Activated naive CD4-positive, alpha-beta T cell treated with anti-CD3 and anti-CD28 coated beads, Interleukin-2, amount 10 ng/mL, durations not matched to agents 7 days and 5 days (primary cell): ENCODE measurements at regions not wholly inside any gene's neighbourhood (a gene's known extent, or its start where the extent isn't known, plus 50 kb on each side); places are given as distances from the start of the nearest gene placed in this dataset.

Experiments used
- CTCF ChIA-PET: fragments of 350-600 bp; sonication (Branson Sonifier 250); formaldehyde crosslinking; loops from one replicate; lab custom pipeline; 2021; ENCODE audit warnings: antibody characterized with exemption; lab: Charles Lee
- DNase-seq: peaks from one replicate; pipeline ENCODE4 v3.0.0-alpha.2; 2020
- H3K27ac Mint-ChIP-seq: one replicate; pipeline ENCODE4 v1.8.0; 2021; ENCODE audit warnings: mild to moderate bottlenecking, moderate library complexity, mixed read lengths
- H3K27me3 Mint-ChIP-seq: one replicate; pipeline ENCODE4 v1.8.0; 2021; ENCODE audit warnings: mild to moderate bottlenecking, mixed read lengths
- H3K36me3 Mint-ChIP-seq: one replicate; pipeline ENCODE4 v1.8.0; 2021; ENCODE audit warnings: mixed read lengths
- H3K4me1 Mint-ChIP-seq: one replicate; pipeline ENCODE4 v1.8.0; 2021; ENCODE audit warnings: mixed read lengths
- H3K4me3 Mint-ChIP-seq: one replicate; pipeline ENCODE4 v1.8.0; 2021; ENCODE audit warnings: mild to moderate bottlenecking, moderate library complexity, mixed read lengths
- H3K9me3 Mint-ChIP-seq: one replicate; pipeline ENCODE4 v1.8.0; 2021; ENCODE audit warnings: mixed read lengths

DNA sequence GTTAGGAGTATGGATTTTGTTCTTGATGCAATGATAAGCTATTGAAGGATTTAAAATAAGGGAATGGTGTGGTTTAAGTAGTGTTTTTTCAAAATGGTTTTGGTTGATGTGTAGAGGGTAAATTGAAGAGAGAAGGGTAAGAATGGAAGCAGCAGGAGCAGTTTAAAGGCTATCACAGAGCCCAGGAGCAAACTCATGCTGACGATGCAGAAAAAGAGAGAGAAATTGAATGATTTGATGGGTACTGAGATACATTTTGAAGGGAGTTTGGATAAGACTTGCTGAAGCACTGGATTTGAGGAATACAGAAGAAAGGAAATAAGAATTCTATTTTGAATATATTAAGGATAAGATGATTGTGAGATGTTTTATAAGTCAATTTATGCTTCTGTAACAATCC is 300.8 kb upstream of the LYPLAL1 start:
- Mint-ChIP-seq H3K4me1 (no peaks in the 10 kb centered on the region), H3K4me3 (no peak overlapping the region), H3K9me3 (no peaks in the 10 kb centered on the region), H3K27me3 (no peaks in the 10 kb centered on the region), H3K27ac (no peak overlapping the region), H3K36me3 (no peaks in the 10 kb centered on the region)
- no peak for DNase-seq
- CTCF ChIA-PET = no interaction called here

DNA sequence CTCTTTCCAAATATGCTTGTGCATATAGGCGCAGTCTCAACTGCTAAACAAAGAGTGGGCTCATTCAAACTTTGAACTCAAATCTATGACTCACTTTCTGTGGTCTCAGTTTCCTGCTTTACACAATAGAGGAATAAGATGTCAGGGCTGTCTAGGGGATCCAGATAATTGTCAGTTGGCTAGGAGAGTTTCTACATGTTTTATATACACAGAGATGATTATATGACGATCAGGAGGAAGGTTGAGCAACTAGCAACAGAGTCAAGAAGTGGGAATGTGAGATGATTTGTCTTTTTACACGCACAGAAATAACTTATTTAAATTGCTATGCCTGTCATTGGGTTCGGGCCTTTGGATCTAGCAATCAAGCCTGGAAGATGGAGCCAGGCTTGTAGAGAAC is 299.4 kb upstream of the LYPLAL1 start:
- no peaks in the 10 kb centered on the region for H3K27me3 Mint-ChIP-seq
- DNase-seq = no peak

GRCh38 chr1:218874801-218875400 is 298.8 kb upstream of the LYPLAL1 start:
- CTCF ChIA-PET = no interaction called here
- H3K27me3 Mint-ChIP-seq = no peaks in the 10 kb centered on the region
- no peaks in the 10 kb centered on the region for H3K4me1 Mint-ChIP-seq
- DNase-seq = no peak
- H3K27ac Mint-ChIP-seq = no peak overlapping the region
- no peaks in the 10 kb centered on the region for H3K9me3 Mint-ChIP-seq
- H3K36me3 Mint-ChIP-seq = no peaks in the 10 kb centered on the region
- no peak overlapping the region for H3K4me3 Mint-ChIP-seq

More for the DNA sequence above, 299.4 kb upstream of the LYPLAL1 start:
- Mint-ChIP-seq H3K36me3 (no peaks in the 10 kb centered on the region), H3K4me3 (no peak overlapping the region), H3K27ac (no peak overlapping the region), H3K9me3 (no peaks in the 10 kb centered on the region), H3K4me1 (no peaks in the 10 kb centered on the region)
- CTCF ChIA-PET = no interaction called here

DNA sequence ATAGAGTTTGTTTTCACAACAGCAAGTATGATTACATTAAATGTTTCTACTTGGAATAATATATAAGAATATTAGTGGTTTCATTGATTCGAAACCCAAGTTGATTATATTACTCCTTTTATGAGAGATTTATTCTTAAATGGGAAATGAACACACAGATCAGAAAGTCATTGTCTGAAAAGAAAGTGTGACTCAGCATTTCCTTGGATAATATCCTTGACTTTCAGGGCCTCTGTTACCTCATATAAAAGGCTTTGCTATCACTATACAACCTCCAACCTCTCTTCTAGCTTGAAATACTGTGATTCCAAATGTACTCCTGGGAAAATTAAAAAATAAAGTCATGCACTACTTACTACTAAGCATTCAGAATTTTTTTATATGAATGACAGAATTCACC is 295.3 kb upstream of the LYPLAL1 start:
- CTCF ChIA-PET = no interaction called here
- H3K27ac Mint-ChIP-seq = no peak overlapping the region

GRCh38 chr1:218880484-218881060 is 293.1 kb upstream of the LYPLAL1 start:
- Mint-ChIP-seq H3K36me3 (no peaks in the 10 kb centered on the region), H3K4me1 (no peaks in the 10 kb centered on the region), H3K27me3 (no peaks in the 10 kb centered on the region), H3K27ac (no peak overlapping the region), H3K9me3 (no peaks in the 10 kb centered on the region), H3K4me3 (no peak overlapping the region)
- CTCF ChIA-PET = no interaction called here
- DNase-seq = no peak

More for the DNA sequence above, 295.3 kb upstream of the LYPLAL1 start:
- Mint-ChIP-seq H3K36me3 (no peaks in the 10 kb centered on the region), H3K4me3 (no peak overlapping the region), H3K9me3 (no peaks in the 10 kb centered on the region), H3K27me3 (no peaks in the 10 kb centered on the region), H3K4me1 (no peaks in the 10 kb centered on the region)
- no peak for DNase-seq

GRCh38 chr1:218882454-218882853 is 291.2 kb upstream of the LYPLAL1 start:
- Mint-ChIP-seq H3K4me3 (no peak overlapping the region), H3K27ac (no peak overlapping the region), H3K27me3 (no peaks in the 10 kb centered on the region), H3K9me3 (no peaks in the 10 kb centered on the region), H3K36me3 (no peaks in the 10 kb centered on the region), H3K4me1 (no peaks in the 10 kb centered on the region)
- no peak for DNase-seq
- CTCF ChIA-PET = no interaction called here

- no peak overlapping the region for H3K27ac Mint-ChIP-seq
- H3K9me3 Mint-ChIP-seq = no peaks in the 10 kb centered on the region
- no peak for DNase-seq
Observed at GRCh38 chr1:218886101-218886871, 287.4 kb upstream of the LYPLAL1 start.

DNA sequence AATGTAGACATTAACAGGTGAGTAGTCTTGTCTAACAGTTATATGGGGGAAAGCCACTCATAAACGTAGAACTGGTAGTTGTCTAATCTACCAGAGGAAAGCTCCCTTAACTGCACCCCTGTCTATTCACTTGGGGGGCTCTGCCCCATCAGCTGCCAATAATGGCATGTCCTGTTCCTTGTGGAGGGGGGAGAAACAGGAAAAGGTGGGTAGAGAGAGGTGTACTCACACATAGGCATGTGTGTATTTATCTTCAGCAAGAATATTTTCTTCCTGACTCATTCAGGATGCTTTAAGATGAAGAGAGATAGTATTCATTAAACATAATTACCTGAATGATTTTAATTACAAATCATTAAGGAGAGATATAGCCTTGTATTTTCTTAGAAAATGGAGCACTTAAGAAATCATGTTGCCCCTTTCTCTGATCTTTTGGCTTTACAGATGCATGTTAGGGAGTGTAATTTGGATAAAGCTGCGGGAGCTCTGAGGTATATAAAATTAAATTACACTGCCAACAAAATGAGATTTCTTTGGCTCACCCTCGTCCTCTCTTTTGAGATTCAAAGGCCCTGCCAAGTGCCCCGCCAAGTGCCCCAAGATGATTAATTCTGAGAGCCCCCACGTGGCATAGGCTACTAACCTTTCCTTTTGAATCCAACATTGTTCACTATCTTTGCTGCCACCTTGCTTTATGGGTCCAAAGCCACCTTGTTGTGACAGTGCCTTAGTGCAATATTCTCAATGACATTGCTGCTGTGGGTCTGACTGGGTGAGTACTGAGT is 286.3 kb upstream of the LYPLAL1 start:
- Mint-ChIP-seq H3K27ac (no peak overlapping the region), H3K9me3 (no peaks in the 10 kb centered on the region), H3K4me1 (no peaks in the 10 kb centered on the region), H3K27me3 (no peaks in the 10 kb centered on the region), H3K36me3 (no peaks in the 10 kb centered on the region), H3K4me3 (no peak overlapping the region)
- CTCF ChIA-PET = interaction anchor here (0.6 kb wide), 1 partner anchor 78 kb away, joined by 3 read pairs; no protein-coding TSS in a partner anchor
- DNase-seq = no peak

More at GRCh38 chr1:218886101-218886871, 287.4 kb upstream of the LYPLAL1 start:
- Mint-ChIP-seq H3K4me1 (no peaks in the 10 kb centered on the region), H3K36me3 (no peaks in the 10 kb centered on the region), H3K4me3 (no peak overlapping the region), H3K27me3 (no peaks in the 10 kb centered on the region)
- CTCF ChIA-PET = interaction anchor here (0.6 kb wide), 1 partner anchor 77 kb away, joined by 3 read pairs; no protein-coding TSS in a partner anchor

DNA sequence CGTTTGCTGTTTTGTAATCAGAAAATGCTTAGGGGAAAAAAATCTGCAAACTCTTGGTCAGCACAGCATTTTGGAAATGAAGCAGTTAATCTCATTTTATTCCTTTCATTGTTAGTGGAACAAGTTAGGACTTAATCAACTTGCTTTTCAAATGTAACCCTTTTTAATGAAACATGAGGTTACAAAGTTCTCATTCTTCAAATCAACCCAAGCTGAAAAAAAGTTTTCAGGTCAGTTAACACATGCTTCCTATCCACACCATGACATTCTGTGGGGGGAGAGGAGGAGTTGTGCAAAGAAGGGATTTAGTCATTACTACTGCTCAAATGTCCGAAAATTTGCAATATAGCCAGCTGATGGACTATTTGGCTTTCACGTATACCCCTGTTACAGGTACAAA is 283.2 kb upstream of the LYPLAL1 start:
- Mint-ChIP-seq H3K4me3 (no peak overlapping the region), H3K27me3 (no peaks in the 10 kb centered on the region), H3K36me3 (no peaks in the 10 kb centered on the region), H3K27ac (no peak overlapping the region), H3K9me3 (no peaks in the 10 kb centered on the region), H3K4me1 (no peaks in the 10 kb centered on the region)
- CTCF ChIA-PET = no interaction called here
- DNase-seq = no peak

- Mint-ChIP-seq H3K27me3 (no peaks in the 10 kb centered on the region), H3K4me3 (no peak overlapping the region), H3K27ac (no peak overlapping the region), H3K36me3 (no peaks in the 10 kb centered on the region), H3K9me3 (no peaks in the 10 kb centered on the region), H3K4me1 (no peaks in the 10 kb centered on the region)
- CTCF ChIA-PET = no interaction called here
- DNase-seq = no peak
Observed at GRCh38 chr1:218891577-218891976, 282.1 kb upstream of the LYPLAL1 start.

- no peaks in the 10 kb centered on the region for H3K27me3 Mint-ChIP-seq
- H3K27ac Mint-ChIP-seq = no peak overlapping the region
- no peaks in the 10 kb centered on the region for H3K36me3 Mint-ChIP-seq
- no peaks in the 10 kb centered on the region for H3K9me3 Mint-ChIP-seq
- no peaks in the 10 kb centered on the region for H3K4me1 Mint-ChIP-seq
- H3K4me3 Mint-ChIP-seq = no peak overlapping the region
- no peak for DNase-seq
- CTCF ChIA-PET = no interaction called here
Observed at GRCh38 chr1:218895064-218895587, 278.6 kb upstream of the LYPLAL1 start.

DNA sequence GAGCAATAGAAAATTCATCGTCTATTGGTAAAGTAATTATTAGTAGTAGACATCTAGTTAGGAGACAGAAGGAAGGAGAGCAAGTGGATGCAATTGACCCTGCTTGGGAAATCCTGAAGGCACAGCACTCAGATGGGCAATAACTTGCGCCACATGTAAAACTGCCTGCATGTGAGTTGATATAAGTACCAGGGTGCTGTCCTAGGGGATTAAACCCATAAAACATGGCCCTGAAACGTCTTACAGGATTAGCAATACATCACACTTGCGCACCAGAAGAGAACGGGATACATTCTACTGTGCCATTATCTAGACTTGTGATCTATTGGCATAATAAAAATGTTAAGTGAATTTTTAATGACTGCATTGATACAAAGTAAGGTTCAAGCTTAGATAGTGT is 277.5 kb upstream of the LYPLAL1 start:
- H3K4me3 Mint-ChIP-seq = no peak overlapping the region
- H3K4me1 Mint-ChIP-seq = no peaks in the 10 kb centered on the region
- no peak overlapping the region for H3K27ac Mint-ChIP-seq
- CTCF ChIA-PET = no interaction called here
- H3K36me3 Mint-ChIP-seq = no peaks in the 10 kb centered on the region
- H3K27me3 Mint-ChIP-seq = no peaks in the 10 kb centered on the region
- no peaks in the 10 kb centered on the region for H3K9me3 Mint-ChIP-seq
- no peak for DNase-seq

- no peaks in the 10 kb centered on the region for H3K4me1 Mint-ChIP-seq
Observed at GRCh38 chr1:218898921-218899320, 274.8 kb upstream of the LYPLAL1 start.

DNA sequence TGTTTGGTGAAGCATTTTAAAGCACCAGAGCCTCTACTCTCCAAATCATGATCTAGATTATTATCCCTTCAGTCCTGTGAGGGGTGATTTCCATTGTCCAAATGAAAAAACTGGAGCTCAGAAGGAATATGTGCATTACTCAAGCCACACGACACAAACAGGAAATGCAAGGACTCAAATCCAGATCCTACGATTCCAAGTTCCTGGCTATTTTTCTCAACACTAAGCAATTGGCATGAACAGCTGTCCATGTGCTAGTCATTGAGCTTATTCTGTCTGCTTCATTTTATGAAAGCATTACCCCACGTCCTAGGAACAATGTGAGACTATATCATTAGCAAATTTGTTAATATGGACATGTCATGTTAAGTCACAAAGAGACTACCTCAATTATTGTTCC is 273.1 kb upstream of the LYPLAL1 start:
- no peak for DNase-seq
- Mint-ChIP-seq H3K9me3 (no peaks in the 10 kb centered on the region), H3K4me3 (no peak overlapping the region), H3K27ac (no peak overlapping the region), H3K4me1 (no peaks in the 10 kb centered on the region), H3K36me3 (no peaks in the 10 kb centered on the region), H3K27me3 (no peaks in the 10 kb centered on the region)
- CTCF ChIA-PET = no interaction called here

More at GRCh38 chr1:218898921-218899320, 274.8 kb upstream of the LYPLAL1 start:
- no peak overlapping the region for H3K27ac Mint-ChIP-seq
- no peaks in the 10 kb centered on the region for H3K36me3 Mint-ChIP-seq
- CTCF ChIA-PET = no interaction called here
- H3K4me3 Mint-ChIP-seq = no peak overlapping the region
- no peaks in the 10 kb centered on the region for H3K9me3 Mint-ChIP-seq
- no peaks in the 10 kb centered on the region for H3K27me3 Mint-ChIP-seq
- DNase-seq = no peak
